ENCODE measurements at regions not wholly inside any gene's neighbourhood (a gene's known extent, or its start where the extent isn't known, plus 50 kb on each side); places are given as distances from the start of the nearest gene placed in this dataset.

DNA sequence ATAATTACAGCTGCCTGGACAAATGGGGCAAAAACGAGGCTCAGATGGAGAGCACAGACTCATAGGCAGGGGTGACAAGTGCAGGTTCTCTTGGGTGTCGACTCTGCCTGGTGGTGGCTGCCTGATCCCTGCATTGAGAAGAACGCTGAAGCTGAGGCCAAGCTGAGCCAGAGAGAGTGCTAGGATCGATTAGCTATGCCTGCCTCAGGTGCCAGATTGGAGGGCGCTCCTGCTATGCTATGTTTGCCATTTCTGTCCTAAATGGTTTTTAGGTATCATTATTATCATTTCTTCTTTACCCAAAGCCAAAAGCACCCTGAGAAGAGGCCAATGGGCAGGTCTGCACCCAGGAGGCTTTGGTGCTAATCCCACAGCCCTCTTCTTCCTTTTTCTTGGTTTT is 53.9 kb upstream of the SLC6A11 start:
- TF ChIP-seq BRD4 (CRISPR knock-in tag; IDR thresholded peaks at IDR 0.05) (no peak), ZNF296 (CRISPR knock-in tag; conservative IDR thresholded peaks at IDR 0.05) (no peak), FOSL1 (CRISPR knock-in tag; IDR thresholded peaks at IDR 0.05; ENCODE audit: borderline replicate concordance) (no peak), RFXANK (CRISPR knock-in tag; IDR thresholded peaks at IDR 0.05) (no peak), RNF2 (conservative IDR thresholded peaks at IDR 0.05; ENCODE audit: low read depth) (no peak)
- TF ChIP-seq, protein P1, sequence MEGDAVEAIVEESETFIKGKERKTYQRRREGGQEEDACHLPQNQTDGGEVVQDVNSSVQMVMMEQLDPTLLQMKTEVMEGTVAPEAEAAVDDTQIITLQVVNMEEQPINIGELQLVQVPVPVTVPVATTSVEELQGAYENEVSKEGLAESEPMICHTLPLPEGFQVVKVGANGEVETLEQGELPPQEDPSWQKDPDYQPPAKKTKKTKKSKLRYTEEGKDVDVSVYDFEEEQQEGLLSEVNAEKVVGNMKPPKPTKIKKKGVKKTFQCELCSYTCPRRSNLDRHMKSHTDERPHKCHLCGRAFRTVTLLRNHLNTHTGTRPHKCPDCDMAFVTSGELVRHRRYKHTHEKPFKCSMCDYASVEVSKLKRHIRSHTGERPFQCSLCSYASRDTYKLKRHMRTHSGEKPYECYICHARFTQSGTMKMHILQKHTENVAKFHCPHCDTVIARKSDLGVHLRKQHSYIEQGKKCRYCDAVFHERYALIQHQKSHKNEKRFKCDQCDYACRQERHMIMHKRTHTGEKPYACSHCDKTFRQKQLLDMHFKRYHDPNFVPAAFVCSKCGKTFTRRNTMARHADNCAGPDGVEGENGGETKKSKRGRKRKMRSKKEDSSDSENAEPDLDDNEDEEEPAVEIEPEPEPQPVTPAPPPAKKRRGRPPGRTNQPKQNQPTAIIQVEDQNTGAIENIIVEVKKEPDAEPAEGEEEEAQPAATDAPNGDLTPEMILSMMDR (CRISPR knock-in tag; IDR thresholded peaks at IDR 0.05), result no peak

All from HepG2 (cell line).